HCT116 (cell line): ENCODE measurements at regions not wholly inside any gene's neighbourhood (a gene's known extent, or its start where the extent isn't known, plus 50 kb on each side); places are given as distances from the start of the nearest gene placed in this dataset.

Source experiments
- CEBPB ChIP-seq: IDR thresholded peaks from 2 replicates; pipeline ENCODE4 v1.6.1; 2012; ENCODE audit warnings: low read depth
- CTCF ChIP-seq, 3 experiments: fragments of 200-600 bp in 1 of 3; sonication (generic) in 1 of 3; IDR thresholded peaks in 2 of 3; conservative IDR thresholded peaks in 1 of 3; 2 replicates each; pipeline ENCODE4 v1.5.1; 2012 to 2017; ENCODE audit warnings: low read depth in 2 of 3, low read length in 2 of 3, antibody characterized with exemption in 1 of 3, borderline replicate concordance in 1 of 3, control low read depth in 1 of 3, mild to moderate bottlenecking in 1 of 3, mixed read lengths in 1 of 3, mixed run types in 1 of 3, moderate library complexity in 1 of 3; ENCODE audit not compliant: insufficient read depth in 1 of 3
- EZH2 ChIP-seq: fragments of 200-600 bp; sonication (generic); IDR thresholded peaks from 2 replicates; pipeline ENCODE4 v1.6.1; 2017; ENCODE audit warnings: antibody characterized with exemption, mixed run types
- JUND ChIP-seq: IDR thresholded peaks from 2 replicates; pipeline ENCODE4 v1.6.1; 2012
- POLR2A ChIP-seq: IDR thresholded peaks from 2 replicates; pipeline ENCODE4 v1.7.0; 2011; ENCODE audit warnings: borderline replicate concordance; ENCODE audit not compliant: insufficient read depth, insufficient read length; ENCODE audit errors: extremely low read depth
- TCF7L2 ChIP-seq: IDR thresholded peaks from 2 replicates; pipeline ENCODE4 v1.7.0; 2011; ENCODE audit warnings: borderline replicate concordance, inconsistent platforms; ENCODE audit not compliant: insufficient read depth, insufficient read length; ENCODE audit errors: extremely low read depth
- YY1 ChIP-seq: IDR thresholded peaks from 2 replicates; pipeline ENCODE4 v1.6.1; 2011; ENCODE audit warnings: low read length, low read depth, moderate library complexity, mild to moderate bottlenecking; ENCODE audit not compliant: insufficient replicate concordance; ENCODE audit errors: extremely low read depth
- ZNF274 ChIP-seq: fragments of 200-500 bp; sonication (Bioruptor generic); IDR thresholded peaks from 2 replicates; pipeline ENCODE4 v1.6.1; 2014; ENCODE audit warnings: mild to moderate bottlenecking, low read depth, low read length, inconsistent platforms
- TF ChIP-seq, protein P1 (sequence below): IDR thresholded peaks from 2 replicates; pipeline ENCODE4 v1.6.1; 2011; ENCODE audit warnings: mild to moderate bottlenecking, low read length, moderate library complexity; ENCODE audit not compliant: insufficient replicate concordance; ENCODE audit errors: extremely low read depth

GRCh38 chr2:45145073-45145899 lies 136.0 kb upstream of the SIX2 start:
- no peak for TF ChIP-seq POLR2A
- TF ChIP-seq CEBPB, result no peak
- TF ChIP-seq CTCF (IDR thresholded peaks at IDR 0.05 in 2 of 3, conservative IDR thresholded peaks at IDR 0.05 in 1 of 3; ENCODE audit: borderline replicate concordance in 1 of 3, insufficient read depth in 1 of 3, low read depth in 2 of 3, low read length in 2 of 3), result no peak
- no peak for TF ChIP-seq JUND
- TF ChIP-seq ZNF274, result no peak
- no peak for TF ChIP-seq TCF7L2
- TF ChIP-seq, protein P1, sequence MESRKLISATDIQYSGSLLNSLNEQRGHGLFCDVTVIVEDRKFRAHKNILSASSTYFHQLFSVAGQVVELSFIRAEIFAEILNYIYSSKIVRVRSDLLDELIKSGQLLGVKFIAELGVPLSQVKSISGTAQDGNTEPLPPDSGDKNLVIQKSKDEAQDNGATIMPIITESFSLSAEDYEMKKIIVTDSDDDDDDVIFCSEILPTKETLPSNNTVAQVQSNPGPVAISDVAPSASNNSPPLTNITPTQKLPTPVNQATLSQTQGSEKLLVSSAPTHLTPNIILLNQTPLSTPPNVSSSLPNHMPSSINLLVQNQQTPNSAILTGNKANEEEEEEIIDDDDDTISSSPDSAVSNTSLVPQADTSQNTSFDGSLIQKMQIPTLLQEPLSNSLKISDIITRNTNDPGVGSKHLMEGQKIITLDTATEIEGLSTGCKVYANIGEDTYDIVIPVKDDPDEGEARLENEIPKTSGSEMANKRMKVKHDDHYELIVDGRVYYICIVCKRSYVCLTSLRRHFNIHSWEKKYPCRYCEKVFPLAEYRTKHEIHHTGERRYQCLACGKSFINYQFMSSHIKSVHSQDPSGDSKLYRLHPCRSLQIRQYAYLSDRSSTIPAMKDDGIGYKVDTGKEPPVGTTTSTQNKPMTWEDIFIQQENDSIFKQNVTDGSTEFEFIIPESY, result no peak
- no peak for TF ChIP-seq YY1
- TF ChIP-seq EZH2, result no peak
